H1 (cell line): ENCODE measurements at regions not wholly inside any gene's neighbourhood (a gene's known extent, or its start where the extent isn't known, plus 50 kb on each side); places are given as distances from the start of the nearest gene placed in this dataset.

Experiments used
- CTCF ChIA-PET: fragments of 300-600 bp; sonication (Branson Sonifier 250); formaldehyde crosslinking; loops from one replicate; lab custom pipeline; 2021; ENCODE audit not compliant: partially characterized antibody; lab: Charles Lee
- POLR2A ChIA-PET: fragments of 300-600 bp; sonication (Branson Sonifier 250); formaldehyde crosslinking; loops from one replicate; lab custom pipeline; 2021; ENCODE audit warnings: inconsistent platforms; ENCODE audit not compliant: partially characterized antibody; lab: Charles Lee
- DNase-seq, 2 experiments: peaks; one replicate each; pipeline versions ENCODE4 v3.0.0 to v3.0.0-alpha.2; 2010 to 2022; ENCODE audit warnings: low spot score in 2 of 2, low read depth in 1 of 2, mixed read lengths in 1 of 2
- FAIRE-seq: peaks from 2 replicates; lab custom pipeline; 2011; peaks lifted over from hg19 to GRCh38; lab: Jason Lieb, UNC
- H2AFZ ChIP-seq: 2 replicates; pipeline ENCODE4 v1.8.1; 2012; ENCODE audit warnings: low read length, inconsistent platforms
- H2AK5ac ChIP-seq: 2 replicates; pipeline ENCODE4 v1.6.1; 2013; ENCODE audit warnings: low read depth, low read length
- H2BK120ac ChIP-seq: replicated peaks from 2 replicates; pipeline ENCODE3; 2013; ENCODE audit warnings: low read depth, low read length, inconsistent platforms
- H2BK12ac ChIP-seq: 2 replicates; pipeline ENCODE4 v1.6.1; 2013; ENCODE audit warnings: low read depth, low read length
- H2BK15ac ChIP-seq: 2 replicates; pipeline ENCODE4 v1.6.1; 2013; ENCODE audit warnings: low read length
- H2BK20ac ChIP-seq: 2 replicates; pipeline ENCODE4 v1.6.1; 2013; ENCODE audit warnings: low read length
- H2BK5ac ChIP-seq: 2 replicates; pipeline ENCODE4 v1.6.1; 2013; ENCODE audit warnings: low read depth, low read length
- H3K14ac ChIP-seq: 2 replicates; pipeline ENCODE4 v1.6.1; 2013; ENCODE audit warnings: inconsistent platforms; ENCODE audit not compliant: insufficient read length
- H3K18ac ChIP-seq: 2 replicates; pipeline ENCODE4 v1.6.1; 2013; ENCODE audit warnings: low read length; ENCODE audit errors: extremely low read depth
- H3K23ac ChIP-seq: 2 replicates; pipeline ENCODE4 v1.6.1; 2013; ENCODE audit warnings: inconsistent platforms; ENCODE audit not compliant: insufficient read length
- H3K23me2 ChIP-seq: 2 replicates; pipeline ENCODE4 v1.6.1; 2013; ENCODE audit warnings: low read depth, low read length
- H3K27ac ChIP-seq: 2 replicates; pipeline ENCODE4 v1.6.1; 2011; ENCODE audit warnings: low read depth, low read length, inconsistent platforms
- H3K27me3 ChIP-seq, 4 experiments: replicated peaks in 1 of 4; 1 replicate in 1 of 4; 2 replicates in 3 of 4; pipeline versions ENCODE4 v1.6.1 to v1.8.1; 2011 to 2013; ENCODE audit warnings: low read length in 3 of 4, mild to moderate bottlenecking in 3 of 4, inconsistent platforms in 2 of 4, mixed read lengths in 2 of 4, moderate library complexity in 1 of 4; ENCODE audit not compliant: control insufficient read depth in 3 of 4, insufficient read depth in 3 of 4; ENCODE audit errors: extremely low read depth in 1 of 4
- H3K36me3 ChIP-seq, 4 experiments: 2 replicates each; pipeline versions ENCODE4 v1.6.1 to v1.8.1; 2011 to 2013; ENCODE audit warnings: mild to moderate bottlenecking in 4 of 4, low read length in 3 of 4, moderate library complexity in 2 of 4, control low read depth in 1 of 4, inconsistent platforms in 1 of 4; ENCODE audit not compliant: insufficient read depth in 4 of 4, control insufficient read depth in 2 of 4
- H3K4ac ChIP-seq: replicated peaks from 2 replicates; pipeline ENCODE3; 2013; ENCODE audit warnings: low read length, low read depth, mixed read lengths, inconsistent platforms; ENCODE audit not compliant: insufficient read length
- H3K4me1 ChIP-seq, 4 experiments: replicated peaks in 1 of 4; 1 replicate in 1 of 4; 2 replicates in 3 of 4; pipeline versions ENCODE4 v1.6.1 to v1.8.1; 2011 to 2013; ENCODE audit warnings: low read length in 3 of 4, inconsistent platforms in 2 of 4, mixed read lengths in 1 of 4; ENCODE audit not compliant: insufficient read depth in 4 of 4, control insufficient read depth in 3 of 4
- H3K4me2 ChIP-seq, 2 experiments: 2 replicates each; pipeline versions ENCODE4 v1.6.1 to v1.8.1; 2011 to 2013; ENCODE audit warnings: low read depth in 2 of 2, low read length in 2 of 2, control low read depth in 1 of 2, inconsistent platforms in 1 of 2, mild to moderate bottlenecking in 1 of 2; ENCODE audit not compliant: insufficient read depth in 1 of 2
- H3K4me3 ChIP-seq, 4 experiments: fragments of 200-600, 300-600 bp in 1 of 4; sonication (generic), shearing (Covaris generic), sonication (Bioruptor Twin) in 1 of 4; 2 replicates each; pipeline versions ENCODE4 v1.5.1 to v1.8.1; 2011 to 2016; ENCODE audit warnings: low read length in 4 of 4, low read depth in 3 of 4, control low read depth in 2 of 4, inconsistent platforms in 2 of 4, mild to moderate bottlenecking in 2 of 4, mixed read lengths in 1 of 4, moderate library complexity in 1 of 4; ENCODE audit not compliant: insufficient read depth in 2 of 4; ENCODE audit errors: extremely low read depth in 1 of 4
- H3K56ac ChIP-seq: replicated peaks from 2 replicates; pipeline ENCODE3; 2013; ENCODE audit warnings: low read depth, mild to moderate bottlenecking, mixed read lengths, low read length, inconsistent platforms; ENCODE audit not compliant: insufficient read length
- H3K79me1 ChIP-seq: 2 replicates; pipeline ENCODE4 v1.6.1; 2013; ENCODE audit warnings: low read depth, low read length, control low read depth
- H3K79me2 ChIP-seq, 2 experiments: 2 replicates each; pipeline versions ENCODE4 v1.6.1 to v1.8.1; 2012 to 2013; ENCODE audit warnings: low read length in 2 of 2, mild to moderate bottlenecking in 2 of 2, inconsistent platforms in 1 of 2; ENCODE audit not compliant: insufficient read depth in 2 of 2, control insufficient read depth in 1 of 2
- H3K9ac ChIP-seq, 4 experiments: replicated peaks in 1 of 4; 1 replicate in 1 of 4; 2 replicates in 3 of 4; pipeline versions ENCODE4 v1.6.1 to v1.8.1; 2011 to 2013; ENCODE audit warnings: low read depth in 3 of 4, low read length in 3 of 4, control low read depth in 2 of 4, mild to moderate bottlenecking in 2 of 4, moderate library complexity in 2 of 4, inconsistent platforms in 1 of 4; ENCODE audit errors: extremely low read depth in 1 of 4
- H3K9me3 ChIP-seq, 2 experiments: 2 replicates each; pipeline versions ENCODE4 v1.6.1 to v1.8.1; 2012 to 2013; ENCODE audit warnings: mild to moderate bottlenecking in 2 of 2, moderate library complexity in 2 of 2, control low read depth in 1 of 2, inconsistent platforms in 1 of 2, low read depth in 1 of 2, low read length in 1 of 2, mixed read lengths in 1 of 2; ENCODE audit not compliant: insufficient read depth in 2 of 2
- H4K20me1 ChIP-seq, 2 experiments: replicated peaks in 1 of 2; 2 replicates each; pipeline versions ENCODE3 to v1.8.1; 2011 to 2013; ENCODE audit warnings: inconsistent platforms in 2 of 2, low read length in 2 of 2, mild to moderate bottlenecking in 1 of 2; ENCODE audit not compliant: insufficient read depth in 2 of 2, control insufficient read depth in 1 of 2
- H4K5ac ChIP-seq: 2 replicates; pipeline ENCODE4 v1.6.1; 2013; ENCODE audit warnings: low read length, low read depth, mixed read lengths, inconsistent platforms; ENCODE audit not compliant: insufficient read length
- H4K8ac ChIP-seq: 2 replicates; pipeline ENCODE4 v1.8.0; 2013; ENCODE audit warnings: mild to moderate bottlenecking, moderate library complexity, low read length, inconsistent platforms; ENCODE audit not compliant: insufficient read depth; ENCODE audit errors: extremely low read depth
- H4K91ac ChIP-seq: replicated peaks from 2 replicates; pipeline ENCODE3; 2013; ENCODE audit warnings: low read length, mixed read lengths, inconsistent platforms; ENCODE audit not compliant: insufficient read length
- KDM4A ChIP-seq: IDR thresholded peaks from one replicate; pipeline ENCODE4 v1.7.1; 2012; ENCODE audit warnings: low read depth, mild to moderate bottlenecking, moderate library complexity, low read length, inconsistent platforms; ENCODE audit not compliant: severe bottlenecking
- WGBS, 2 experiments: shearing (Covaris generic) in 1 of 2; methylation state at CpG; one replicate each; pipeline versions ENCODE4 v1.1.6 to v1.1.7; 2013 to 2015; ENCODE audit warnings: low lambda C conversion rate in 2 of 2, mixed read lengths in 2 of 2, inconsistent platforms in 1 of 2, low coverage in 1 of 2, missing lambda C conversion rate in 1 of 2; ENCODE audit not compliant: insufficient replicate concordance in 2 of 2, insufficient coverage in 1 of 2, insufficient read length in 1 of 2; ENCODE audit errors: extremely low coverage in 1 of 2, missing lambda C conversion rate in 1 of 2; 5-methylcytosine and 5-hydroxymethylcytosine counted together

DNA sequence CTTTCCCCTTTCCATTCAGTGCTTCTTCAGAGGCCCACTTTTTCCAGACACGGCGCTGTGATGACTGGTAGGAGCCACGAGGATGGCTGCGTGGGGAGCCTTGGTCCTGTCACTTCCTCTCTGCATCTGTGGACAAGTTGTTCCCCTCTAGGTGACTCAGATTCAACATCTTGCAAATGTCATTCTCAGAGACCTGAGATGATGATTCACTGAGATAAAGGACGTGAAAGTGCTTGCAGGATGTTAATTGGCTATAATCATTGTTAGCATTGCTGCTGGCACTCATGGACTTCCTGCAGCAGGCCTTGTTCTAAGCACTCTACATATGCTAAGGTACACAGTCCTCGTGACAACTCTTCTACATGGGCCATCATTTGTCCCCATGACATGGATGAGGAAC is 489.8 kb upstream of the ZMIZ1 start:
- no peak for FAIRE-seq
- H2BK20ac ChIP-seq, result no peak overlapping the region

More for the DNA sequence above, 489.8 kb upstream of the ZMIZ1 start:
- Histone ChIP-seq H4K91ac (no peak overlapping the region), H3K79me1 (no peaks in the 10 kb centered on the region), H2AFZ (no peak overlapping the region), H3K79me2 (no peaks in the 10 kb centered on the region), H3K4me3 (no peak overlapping the region), H4K20me1 (no peaks in the 10 kb centered on the region), H3K36me3 (no peaks in the 10 kb centered on the region), H3K4me1 (no peaks in the 10 kb centered on the region), H2BK5ac (no peak overlapping the region), H3K9ac (no peak overlapping the region), H4K5ac (no peak overlapping the region), H2BK12ac (no peak overlapping the region), H2BK120ac (no peak overlapping the region), H3K27ac (no peak overlapping the region), H3K23ac (no peak overlapping the region), H3K14ac (no peak overlapping the region), H3K56ac (no peak overlapping the region), H3K4ac (no peak overlapping the region), H2BK15ac (no peak overlapping the region), H4K8ac (no peak overlapping the region), H3K23me2 (no peaks in the 10 kb centered on the region), H3K18ac (no peak overlapping the region), H2AK5ac (no peak overlapping the region), H3K9me3 (no peaks in the 10 kb centered on the region), H3K4me2 (no peak overlapping the region), H3K27me3 (0 out of 7 replicates have a peak, but pooled peaks cover 0 to 3% (median 0%) of the 10 kb centered on the region in 4 experiments)
- WGBS, 2 experiments, result 93% methylated on average over 6 of the region's 6 CpGs; no CpG with 5 or more reads in 1 of the 2 experiments
- ChIA-PET CTCF (interaction anchor here (1.1 kb wide), 2 partner anchors 47 to 80 kb away, joined by 3 read pairs; no protein-coding TSS in a partner anchor), POLR2A (no interaction called here)
- DNase-seq, result no peak
- no peak for TF ChIP-seq KDM4A
